ENCODE measurements at regions not wholly inside any gene's neighbourhood (a gene's known extent, or its start where the extent isn't known, plus 50 kb on each side); places are given as distances from the start of the nearest gene placed in this dataset.

- TF ChIP-seq CTCF (IDR thresholded peaks at IDR 0.05; ENCODE audit: insufficient read depth, low read depth, low read length, missing control alignments) = no peak
- DNase-seq (ENCODE audit: low read depth) = no peak
- H3K4me3 ChIP-seq (ENCODE audit: low read length) = no peak overlapping the region
Observed at GRCh38 chr1:4062041-4062440, 162.0 kb upstream of the C1orf174 start.

DNA sequence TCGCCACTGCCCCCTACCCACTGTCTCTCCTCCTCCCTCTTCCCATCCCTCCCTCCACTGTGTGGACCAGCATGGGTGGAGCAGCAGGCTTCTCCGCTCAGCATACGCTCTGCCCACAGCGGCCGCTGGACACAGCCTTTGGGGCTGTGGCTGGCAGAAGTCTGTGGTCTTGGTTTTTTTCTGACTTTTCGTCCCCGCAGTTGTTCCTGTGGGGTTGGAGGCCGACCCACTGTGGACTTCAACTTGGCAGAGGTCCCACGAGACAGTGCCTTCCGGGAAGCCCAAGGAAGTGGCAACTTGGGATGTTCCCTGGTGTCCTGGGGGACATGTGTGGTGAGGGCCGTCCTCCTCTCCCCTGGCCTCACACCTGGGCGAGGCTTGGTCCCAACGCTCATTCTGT lies 162.5 kb upstream of the C1orf174 start:
- no peak for DNase-seq (ENCODE audit: low read depth)
- TF ChIP-seq CTCF (IDR thresholded peaks at IDR 0.05; ENCODE audit: insufficient read depth, low read depth, low read length, missing control alignments) = no peak
- H3K4me3 ChIP-seq (ENCODE audit: low read length) = no peak overlapping the region

GRCh38 chr1:4062992-4063391 lies 162.9 kb upstream of the C1orf174 start:
- TF ChIP-seq CTCF (IDR thresholded peaks at IDR 0.05; ENCODE audit: insufficient read depth, low read depth, low read length, missing control alignments) = no peak
- H3K4me3 ChIP-seq (ENCODE audit: low read length) = no peak overlapping the region
- DNase-seq (ENCODE audit: low read depth) = no peak

DNA sequence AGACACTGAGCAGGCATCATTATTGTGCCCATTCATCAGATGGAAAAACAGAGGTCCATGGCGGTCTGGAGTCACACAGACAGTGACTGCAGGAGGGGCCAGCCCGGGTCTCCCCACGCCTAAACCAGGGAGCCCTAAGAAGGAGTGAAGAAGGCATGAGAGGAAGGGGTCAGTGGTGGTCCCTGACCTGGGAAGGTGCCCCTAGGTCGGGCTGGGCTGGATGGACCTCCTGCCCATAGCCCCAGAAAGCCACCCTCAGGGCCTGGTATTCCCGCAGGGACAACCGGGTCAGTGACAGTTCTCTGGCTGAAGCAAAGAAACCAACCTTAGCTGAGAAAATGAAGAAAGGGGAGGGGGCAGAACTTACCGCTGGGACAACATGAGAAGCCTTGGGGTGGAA lies 163.4 kb upstream of the C1orf174 start:
- no peak for DNase-seq (ENCODE audit: low read depth)
- H3K4me3 ChIP-seq (ENCODE audit: low read length) = no peak overlapping the region
- no peak for TF ChIP-seq CTCF (IDR thresholded peaks at IDR 0.05; ENCODE audit: insufficient read depth, low read depth, low read length, missing control alignments)

DNA sequence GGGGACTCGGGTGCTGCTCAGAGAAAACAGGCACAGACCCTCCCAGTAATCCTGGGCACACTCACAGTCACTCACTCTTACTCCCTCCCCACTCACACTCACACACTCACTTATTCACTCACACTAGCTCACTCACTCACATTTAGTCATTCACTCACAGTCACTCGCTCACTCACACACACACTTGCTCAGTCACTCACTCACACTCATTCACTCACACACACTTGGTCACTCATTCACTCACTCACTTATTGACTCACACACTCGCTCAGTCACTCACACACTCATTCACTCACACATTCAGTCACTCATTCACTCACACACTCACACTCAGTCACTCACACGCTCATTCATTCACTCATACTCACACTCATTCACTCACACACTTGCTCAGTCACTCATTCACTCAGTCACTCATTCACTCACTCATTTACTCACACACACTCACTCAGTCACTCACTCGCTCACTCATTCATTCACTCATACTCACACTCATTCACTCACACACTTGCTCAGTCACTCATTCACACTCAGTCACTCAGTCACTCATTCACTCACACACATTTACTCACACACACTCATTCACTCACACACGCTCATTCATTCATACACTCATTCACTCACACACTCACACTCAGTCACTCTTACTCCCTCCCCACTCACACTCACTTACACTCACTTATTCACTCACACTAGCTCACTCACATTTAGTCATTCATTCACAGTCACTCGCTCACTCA lies 164.2 kb upstream of the C1orf174 start:
- no peak for TF ChIP-seq CTCF (IDR thresholded peaks at IDR 0.05; ENCODE audit: insufficient read depth, low read depth, low read length, missing control alignments)
- DNase-seq (ENCODE audit: low read depth) = no peak
- H3K4me3 ChIP-seq (ENCODE audit: low read length) = no peak overlapping the region

- H3K4me3 ChIP-seq (ENCODE audit: low read length) = no peak overlapping the region
- DNase-seq (ENCODE audit: low read depth) = no peak
- no peak for TF ChIP-seq CTCF (IDR thresholded peaks at IDR 0.05; ENCODE audit: insufficient read depth, low read depth, low read length, missing control alignments)
Observed at GRCh38 chr1:4066860-4067599, 167.0 kb upstream of the C1orf174 start.

All from epithelial cell of esophagus (primary cell).